DOHH2 (cell line): ENCODE measurements at regions not wholly inside any gene's neighbourhood (a gene's known extent, or its start where the extent isn't known, plus 50 kb on each side); places are given as distances from the start of the nearest gene placed in this dataset.

Experiments
- H3F3A ChIP-seq: fragments of 200-600 bp; sonication (generic), shearing (Covaris generic); 2 replicates; pipeline ENCODE4 v1.6.0; 2016; ENCODE audit warnings: antibody characterized with exemption, mild to moderate bottlenecking; ENCODE audit not compliant: control insufficient read depth, insufficient read depth
- H3K27ac ChIP-seq: fragments of 200-600 bp; sonication (generic); 2 replicates; pipeline ENCODE4 v1.5.1; 2014; ENCODE audit warnings: low read depth, mild to moderate bottlenecking, low read length, moderate library complexity
- H3K27me3 ChIP-seq: fragments of 200-600 bp; sonication (generic); 2 replicates; pipeline ENCODE4 v1.6.1; 2014; ENCODE audit warnings: mild to moderate bottlenecking, low read length, mixed read lengths; ENCODE audit not compliant: control insufficient read depth
- H3K36me3 ChIP-seq: fragments of 200-600 bp; sonication (generic); 2 replicates; pipeline ENCODE4 v1.6.1; 2014; ENCODE audit warnings: mild to moderate bottlenecking, low read length, moderate library complexity, mixed read lengths; ENCODE audit not compliant: control insufficient read depth
- H3K4me1 ChIP-seq: fragments of 200-600 bp; sonication (generic); 2 replicates; pipeline ENCODE4 v1.6.1; 2014; ENCODE audit warnings: mild to moderate bottlenecking, low read length, mixed read lengths; ENCODE audit not compliant: control insufficient read depth
- H3K4me2 ChIP-seq: fragments of 200-600 bp; sonication (generic); 2 replicates; pipeline ENCODE4 v1.6.0; 2014; ENCODE audit warnings: mild to moderate bottlenecking, low read length, moderate library complexity
- H3K4me3 ChIP-seq: fragments of 200-600 bp; sonication (generic); 2 replicates; pipeline ENCODE4 v1.5.1; 2014; ENCODE audit warnings: mild to moderate bottlenecking, low read length, mixed read lengths
- H3K79me2 ChIP-seq: fragments of 200-600 bp; sonication (generic); 2 replicates; pipeline ENCODE4 v1.6.1; 2014; ENCODE audit warnings: mild to moderate bottlenecking, low read length, mixed read lengths; ENCODE audit not compliant: control insufficient read depth
- H3K9me2 ChIP-seq: fragments of 200-600 bp; sonication (generic); replicated peaks from 2 replicates; pipeline ENCODE4 v1.6.1; 2014; ENCODE audit warnings: mild to moderate bottlenecking, low read length, mixed read lengths; ENCODE audit not compliant: control insufficient read depth
- H3K9me3 ChIP-seq: fragments of 200-600 bp; sonication (generic); 2 replicates; pipeline ENCODE4 v1.6.1; 2014; ENCODE audit warnings: antibody characterized with exemption, low read length, mixed read lengths; ENCODE audit not compliant: control insufficient read depth, insufficient read depth
- H4K20me1 ChIP-seq: fragments of 200-600 bp; sonication (generic); 2 replicates; pipeline ENCODE4 v1.6.0; 2014; ENCODE audit warnings: low read depth, mild to moderate bottlenecking, antibody characterized with exemption, low read length, moderate library complexity; ENCODE audit not compliant: control insufficient read depth, insufficient read depth
- CTCF ChIP-seq: fragments of 200-600 bp; sonication (generic); IDR thresholded peaks from one replicate; pipeline ENCODE4 v1.5.1; 2014; ENCODE audit warnings: antibody characterized with exemption, mild to moderate bottlenecking, low read depth, low read length; ENCODE audit not compliant: poor library complexity, severe bottlenecking
- EZH2phosphoT487 ChIP-seq: fragments of 200-600 bp; sonication (generic); IDR thresholded peaks from 2 replicates; pipeline ENCODE4 v1.6.1; 2017; ENCODE audit warnings: borderline replicate concordance, mild to moderate bottlenecking, antibody characterized with exemption, low read length, moderate library complexity, mixed read lengths

- H3K27me3 ChIP-seq, result no peaks in the 10 kb centered on the region
- peak overlapping the region; percentile 68 for H3K4me3 ChIP-seq
- H3K4me1 ChIP-seq, result peaks cover 71% of the 10 kb centered on the region
- no peaks in the 10 kb centered on the region for H3K9me2 ChIP-seq
- H3K79me2 ChIP-seq, result peaks cover 7% of the 10 kb centered on the region
- no peaks in the 10 kb centered on the region for H4K20me1 ChIP-seq
- TF ChIP-seq EZH2phosphoT487 (no peak), CTCF (no peak)
- H3K27ac ChIP-seq, result peak overlapping the region; percentile 98
- H3F3A ChIP-seq, result peaks cover 36% of the 10 kb centered on the region
- no peaks in the 10 kb centered on the region for H3K9me3 ChIP-seq
- H3K36me3 ChIP-seq, result peaks cover 16% of the 10 kb centered on the region
- H3K4me2 ChIP-seq, result peak overlapping the region; percentile 89
Observed at GRCh38 chr14:49969961-49970360, 77.1 kb downstream of the ARF6 start.

GRCh38 chr14:49970474-49971147 is 77.7 kb downstream of the ARF6 start:
- Histone ChIP-seq H3K9me2 (no peaks in the 10 kb centered on the region), H3K27me3 (no peaks in the 10 kb centered on the region), H3K4me2 (peak overlapping the region; percentile 89), H3K36me3 (peaks cover 16% of the 10 kb centered on the region), H3K79me2 (peaks cover 7% of the 10 kb centered on the region), H3K4me3 (peak overlapping the region; percentile 68), H4K20me1 (no peaks in the 10 kb centered on the region), H3K9me3 (no peaks in the 10 kb centered on the region), H3K4me1 (peaks cover 76% of the 10 kb centered on the region), H3K27ac (peak overlapping the region; percentile 98), H3F3A (peaks cover 42% of the 10 kb centered on the region)
- TF ChIP-seq CTCF (no peak), EZH2phosphoT487 (no peak)

- no peak for TF ChIP-seq EZH2phosphoT487
- TF ChIP-seq CTCF, result no peak
- H3K4me3 ChIP-seq, result peak overlapping the region; percentile 74
- H3K9me2 ChIP-seq, result no peaks in the 10 kb centered on the region
- peak overlapping the region; percentile 98 for H3K27ac ChIP-seq
- peaks cover 77% of the 10 kb centered on the region for H3K4me1 ChIP-seq
- peaks cover 19% of the 10 kb centered on the region for H3K36me3 ChIP-seq
- peaks cover 12% of the 10 kb centered on the region for H3K79me2 ChIP-seq
- H3K4me2 ChIP-seq, result peak overlapping the region; percentile 89
- no peaks in the 10 kb centered on the region for H4K20me1 ChIP-seq
- peaks cover 49% of the 10 kb centered on the region for H3F3A ChIP-seq
- H3K9me3 ChIP-seq, result no peaks in the 10 kb centered on the region
- H3K27me3 ChIP-seq, result no peaks in the 10 kb centered on the region
Observed at GRCh38 chr14:49971156-49972130, 78.6 kb downstream of the ARF6 start.
